ENCODE measurements at regions not wholly inside any gene's neighbourhood (a gene's known extent, or its start where the extent isn't known, plus 50 kb on each side); places are given as distances from the start of the nearest gene placed in this dataset.

DNA sequence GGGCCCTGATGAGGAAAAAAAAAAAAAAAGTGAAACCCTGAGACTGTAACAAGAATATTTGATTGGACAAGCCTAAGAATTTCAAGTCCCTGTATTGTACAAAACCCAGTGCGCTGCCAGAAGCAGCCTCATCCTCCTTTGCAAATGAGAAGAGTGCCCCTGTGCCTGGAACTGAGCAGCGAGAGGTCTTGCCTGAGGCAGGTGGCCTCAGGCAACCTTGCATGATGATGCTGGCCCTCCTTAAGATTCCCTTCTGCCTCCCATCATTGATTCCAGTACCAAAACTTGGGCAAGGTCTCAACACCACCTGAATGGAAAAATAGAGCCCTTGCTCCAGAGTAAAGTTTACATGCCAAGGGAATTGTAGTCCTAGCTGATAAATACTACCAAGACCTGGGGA, 129.6 kb upstream of the RAB4A start:
- TF ChIP-seq, protein P1, sequence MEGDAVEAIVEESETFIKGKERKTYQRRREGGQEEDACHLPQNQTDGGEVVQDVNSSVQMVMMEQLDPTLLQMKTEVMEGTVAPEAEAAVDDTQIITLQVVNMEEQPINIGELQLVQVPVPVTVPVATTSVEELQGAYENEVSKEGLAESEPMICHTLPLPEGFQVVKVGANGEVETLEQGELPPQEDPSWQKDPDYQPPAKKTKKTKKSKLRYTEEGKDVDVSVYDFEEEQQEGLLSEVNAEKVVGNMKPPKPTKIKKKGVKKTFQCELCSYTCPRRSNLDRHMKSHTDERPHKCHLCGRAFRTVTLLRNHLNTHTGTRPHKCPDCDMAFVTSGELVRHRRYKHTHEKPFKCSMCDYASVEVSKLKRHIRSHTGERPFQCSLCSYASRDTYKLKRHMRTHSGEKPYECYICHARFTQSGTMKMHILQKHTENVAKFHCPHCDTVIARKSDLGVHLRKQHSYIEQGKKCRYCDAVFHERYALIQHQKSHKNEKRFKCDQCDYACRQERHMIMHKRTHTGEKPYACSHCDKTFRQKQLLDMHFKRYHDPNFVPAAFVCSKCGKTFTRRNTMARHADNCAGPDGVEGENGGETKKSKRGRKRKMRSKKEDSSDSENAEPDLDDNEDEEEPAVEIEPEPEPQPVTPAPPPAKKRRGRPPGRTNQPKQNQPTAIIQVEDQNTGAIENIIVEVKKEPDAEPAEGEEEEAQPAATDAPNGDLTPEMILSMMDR (IDR thresholded peaks at IDR 0.05): no peak
- no peak for TF ChIP-seq POLR2A (IDR thresholded peaks at IDR 0.05)
